HG03442 (cell line): ENCODE measurements at regions not wholly inside any gene's neighbourhood (a gene's known extent, or its start where the extent isn't known, plus 50 kb on each side); places are given as distances from the start of the nearest gene placed in this dataset.

ENCODE experiments used
- ATAC-seq: cut with Tn5 transposase; IDR thresholded peaks from one replicate; pipeline ENCODE4 v1.9.1; 2021; ENCODE audit warnings: mild to moderate bottlenecking, moderate library complexity; ENCODE audit not compliant: unreplicated experiment

- ATAC-seq, result no peak
Measured at GRCh38 chr18:60656553-60656952, 284.0 kb upstream of the MC4R start.

GRCh38 chr18:60662491-60662890, 289.9 kb upstream of the MC4R start:
- no peak for ATAC-seq

GRCh38 chr18:60663060-60663989, 290.8 kb upstream of the MC4R start:
- no peak for ATAC-seq

GRCh38 chr18:60664736-60665135, 292.2 kb upstream of the MC4R start:
- ATAC-seq, result no peak

GRCh38 chr18:60667016-60667415, 294.4 kb upstream of the MC4R start:
- ATAC-seq, result no peak

GRCh38 chr18:60668583-60668982, 296.0 kb upstream of the MC4R start:
- ATAC-seq, result no peak

GRCh38 chr18:60669938-60670337, 297.4 kb upstream of the MC4R start:
- no peak for ATAC-seq

- no peak for ATAC-seq
Measured at GRCh38 chr18:60671021-60671420, 298.4 kb upstream of the MC4R start.

- no peak for ATAC-seq
Measured at GRCh38 chr18:60675126-60675525, 302.6 kb upstream of the MC4R start.

- no peak for ATAC-seq
Measured at GRCh38 chr18:60675801-60676200, 303.2 kb upstream of the MC4R start.

GRCh38 chr18:60676815-60677214, 304.2 kb upstream of the MC4R start:
- no peak for ATAC-seq

- ATAC-seq, result no peak
Measured at GRCh38 chr18:60684843-60685513, 312.4 kb upstream of the MC4R start.

- no peak for ATAC-seq
Measured at GRCh38 chr18:60686142-60686541, 313.6 kb upstream of the MC4R start.

- ATAC-seq, result no peak
Measured at GRCh38 chr18:60691061-60691460, 318.5 kb upstream of the MC4R start.

GRCh38 chr18:60693426-60693825, 320.9 kb upstream of the MC4R start:
- no peak for ATAC-seq

GRCh38 chr18:60698901-60699300, 326.3 kb upstream of the MC4R start:
- ATAC-seq, result no peak

- no peak for ATAC-seq
Measured at GRCh38 chr18:60722742-60723141, 350.2 kb upstream of the MC4R start.

GRCh38 chr18:60732143-60732542, 359.6 kb upstream of the MC4R start:
- ATAC-seq, result no peak

GRCh38 chr18:60739212-60739611, 366.6 kb upstream of the MC4R start:
- ATAC-seq, result no peak

GRCh38 chr18:60740313-60740712, 367.7 kb upstream of the MC4R start:
- ATAC-seq, result no peak

GRCh38 chr18:60746491-60746890, 373.9 kb upstream of the MC4R start:
- ATAC-seq, result no peak

GRCh38 chr18:60746919-60747318, 374.3 kb upstream of the MC4R start:
- ATAC-seq, result no peak
